ENCODE measurements at regions not wholly inside any gene's neighbourhood (a gene's known extent, or its start where the extent isn't known, plus 50 kb on each side); places are given as distances from the start of the nearest gene placed in this dataset.

- no peak overlapping the region for H4K91ac ChIP-seq (ENCODE audit: insufficient read length, low read depth, low read length)
- no peaks in the 10 kb centered on the region for H3K79me1 ChIP-seq (ENCODE audit: insufficient read depth, low read depth, low read length, poor library complexity, severe bottlenecking)
- no peaks in the 10 kb centered on the region for H3K79me2 ChIP-seq (ENCODE audit: insufficient read depth, low read length)
- H2BK120ac ChIP-seq (ENCODE audit: low read depth, low read length, poor library complexity, severe bottlenecking): no peak overlapping the region
- no peak for TF ChIP-seq CTCF (conservative IDR thresholded peaks at IDR 0.05)
- H4K5ac ChIP-seq (ENCODE audit: insufficient read length, low read depth, low read length): no peak overlapping the region
- no peak overlapping the region for H3K9ac ChIP-seq (ENCODE audit: extremely low read depth, insufficient read length, low read length)
- H4K20me1 ChIP-seq (ENCODE audit: control insufficient read depth, insufficient read depth, insufficient read length): peaks cover 2% of the 10 kb centered on the region
- H2BK12ac ChIP-seq (ENCODE audit: insufficient read length, low read depth, low read length): no peak overlapping the region
- H3K18ac ChIP-seq (ENCODE audit: insufficient read length, low read depth, low read length): no peak overlapping the region
- no peaks in the 10 kb centered on the region for H3K9me3 ChIP-seq (ENCODE audit: control insufficient read depth, low read depth, low read length)
- no peak overlapping the region for H3K56ac ChIP-seq (ENCODE audit: insufficient read length, low read depth, low read length)
- H3K4me1 ChIP-seq (ENCODE audit: insufficient read depth, low read length): peaks cover 4% of the 10 kb centered on the region; the same call in 1 of the 2 replicates
- H3K14ac ChIP-seq (ENCODE audit: insufficient read depth, low read length): no peak overlapping the region
- no peak overlapping the region for H2BK15ac ChIP-seq (ENCODE audit: low read depth, low read length)
- Mint-ChIP-seq H3K4me1 (peaks cover 24 to 26% of the 10 kb centered on the region in 2 experiments), H3K4me3 (no peak overlapping the region), H3K36me3 (ENCODE audit: insufficient read depth in 1 of 3, low read depth in 3 of 3) (peaks cover 0 to 4% (median 0%) of the 10 kb centered on the region in 3 experiments; a peak in 2 of 7 replicates), H3K9me3 (peaks cover 4 to 6% of the 10 kb centered on the region in 2 experiments; a peak in 4 of 5 replicates), H3K27me3 (ENCODE audit: low read depth) (peaks cover 5% of the 10 kb centered on the region), H3K27ac (no peak overlapping the region)
- H2BK20ac ChIP-seq (ENCODE audit: low read depth, low read length, poor library complexity, severe bottlenecking): no peak overlapping the region
- no peak overlapping the region for H2BK5ac ChIP-seq (ENCODE audit: insufficient read length, low read length)
- H3K4ac ChIP-seq (ENCODE audit: low read depth, low read length): no peak overlapping the region
- DNase-seq: peak; percentile 16
- H3K23ac ChIP-seq (ENCODE audit: insufficient read length, low read depth, low read length): no peak overlapping the region
- H3T11ph ChIP-seq (ENCODE audit: low read length): no peak overlapping the region
- H2AFZ ChIP-seq (ENCODE audit: low read length): no peak overlapping the region
- no peak overlapping the region for H2AK5ac ChIP-seq (ENCODE audit: insufficient read length, low read length)
- H3K4me2 ChIP-seq (ENCODE audit: insufficient read depth, insufficient read length, low read length): no peak overlapping the region
- no CpG with 5 or more reads among the region's 9 CpGs for WGBS (ENCODE audit: extremely low coverage, insufficient read length, low lambda C conversion rate)
- H3K27ac ChIP-seq (ENCODE audit: insufficient read length, low read depth, low read length): no peak overlapping the region
- no peaks in the 10 kb centered on the region for H3K27me3 ChIP-seq (ENCODE audit: insufficient read depth, low read length)
- no peak overlapping the region for H4K8ac ChIP-seq (replicated peaks; ENCODE audit: insufficient read length, low read depth, low read length)
- no peaks in the 10 kb centered on the region for H3K23me2 ChIP-seq (ENCODE audit: insufficient read length, low read depth, low read length, poor library complexity, severe bottlenecking)
These were observed 189.1 kb downstream of the FAM43A start for GRCh38 chr3:194874783-194875182.
